Esophagus squamous epithelium (tissue), 5 donors: ENCODE measurements at regions not wholly inside any gene's neighbourhood (a gene's known extent, or its start where the extent isn't known, plus 50 kb on each side); places are given as distances from the start of the nearest gene placed in this dataset.

Experiments used
- DNase-seq: peaks from one replicate; lab custom pipeline; 2025; lab: John Stamatoyannopoulos, UW
- H3K27ac ChIP-seq, 4 donors: fragments of 200-600 bp; sonication (generic); one replicate each; pipeline ENCODE4 v1.5.1; 2016 to 2019; ENCODE audit warnings: mild to moderate bottlenecking in 1 of 4
- H3K27me3 ChIP-seq, 4 donors: fragments of 200-600 bp; sonication (generic); 1 replicate in 3 of 4; 2 replicates in 1 of 4; pipeline versions ENCODE4 v1.5.1 to v1.6.0; 2017 to 2021; ENCODE audit warnings: antibody characterized with exemption in 1 of 4
- H3K36me3 ChIP-seq, 3 donors: fragments of 200-600 bp; sonication (generic); one replicate each; pipeline ENCODE4 v1.5.1; 2016 to 2019
- H3K4me1 ChIP-seq, 3 donors: fragments of 200-600 bp; sonication (generic); one replicate each; pipeline ENCODE4 v1.5.1; 2017 to 2019
- H3K4me3 ChIP-seq, 4 donors: fragments of 200-600 bp; sonication (generic); 1 replicate in 3 of 4; 2 replicates in 1 of 4; pipeline ENCODE4 v1.5.1; 2016 to 2019; ENCODE audit warnings: mild to moderate bottlenecking in 2 of 4, moderate library complexity in 1 of 4
- H3K9me3 ChIP-seq, 3 donors: fragments of 200-600 bp; sonication (generic); one replicate each; pipeline ENCODE4 v1.5.1; 2016 to 2019
- CTCF ChIP-seq, 6 experiments: fragments of 450-650 bp in 4 of 6; fragments of 200-600 bp in 2 of 6; sonication (generic) in 2 of 6; IDR thresholded peaks; one replicate each; pipeline ENCODE4 v1.5.1; 2016 to 2019; ENCODE audit warnings: antibody characterized with exemption in 6 of 6, mild to moderate bottlenecking in 4 of 6, moderate library complexity in 4 of 6
- POLR2A ChIP-seq, 4 donors: fragments of 450-650 bp; IDR thresholded peaks; one replicate each; pipeline ENCODE4 v1.6.1; 2017; ENCODE audit warnings: antibody characterized with exemption in 4 of 4, mild to moderate bottlenecking in 4 of 4, moderate library complexity in 3 of 4
- WGBS, 2 donors: methylation state at CpG; one replicate each; pipeline ENCODE4 v1.1.5; 2018; 5-methylcytosine and 5-hydroxymethylcytosine counted together
- intact Hi-C: fragments of 100-400 bp; cut with DNase I; formaldehyde crosslinking; loops from one replicate; pipeline ENCODE4 v1.15.0; 2022
- donor health status: DM: yes; HTN: yes; CAD: no.

DNA sequence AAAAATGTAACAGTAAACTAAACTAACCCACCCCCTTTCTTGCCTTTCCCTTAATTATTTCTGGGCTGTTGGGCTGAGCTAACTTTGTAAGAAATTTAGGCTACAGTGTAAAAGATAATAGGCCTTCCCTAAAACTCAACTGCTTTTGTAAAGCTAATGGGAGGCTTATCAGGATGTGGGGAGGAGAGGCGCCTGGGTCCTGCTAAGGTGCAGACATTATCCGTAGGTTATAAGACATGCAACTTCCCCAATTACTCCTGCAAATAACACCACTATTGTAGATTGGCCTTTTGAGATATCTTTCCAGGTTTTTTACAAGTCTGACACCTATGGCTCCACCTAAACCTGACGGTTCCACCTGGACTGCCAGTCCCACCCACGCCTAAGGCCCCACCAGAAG is 88.3 kb downstream of the NPAP1 start:
- intact Hi-C loops: no loop called here
- TF ChIP-seq CTCF (IDR thresholded peaks at IDR 0.05): no peak
- no peak for TF ChIP-seq POLR2A (IDR thresholded peaks at IDR 0.05)
- H3K4me3 ChIP-seq: no peak overlapping the region
- H3K9me3 ChIP-seq: no peaks in the 10 kb centered on the region
- DNase-seq: no peak
- H3K36me3 ChIP-seq: no peaks in the 10 kb centered on the region
- 61 to 67% methylated on average over 4 of the region's 4 CpGs for WGBS, 2 donors
- H3K27me3 ChIP-seq: peaks cover 0 to 4% (median 0%) of the 10 kb centered on the region in 4 donors
- no peak overlapping the region for H3K27ac ChIP-seq
- H3K4me1 ChIP-seq: no peaks in the 10 kb centered on the region

DNA sequence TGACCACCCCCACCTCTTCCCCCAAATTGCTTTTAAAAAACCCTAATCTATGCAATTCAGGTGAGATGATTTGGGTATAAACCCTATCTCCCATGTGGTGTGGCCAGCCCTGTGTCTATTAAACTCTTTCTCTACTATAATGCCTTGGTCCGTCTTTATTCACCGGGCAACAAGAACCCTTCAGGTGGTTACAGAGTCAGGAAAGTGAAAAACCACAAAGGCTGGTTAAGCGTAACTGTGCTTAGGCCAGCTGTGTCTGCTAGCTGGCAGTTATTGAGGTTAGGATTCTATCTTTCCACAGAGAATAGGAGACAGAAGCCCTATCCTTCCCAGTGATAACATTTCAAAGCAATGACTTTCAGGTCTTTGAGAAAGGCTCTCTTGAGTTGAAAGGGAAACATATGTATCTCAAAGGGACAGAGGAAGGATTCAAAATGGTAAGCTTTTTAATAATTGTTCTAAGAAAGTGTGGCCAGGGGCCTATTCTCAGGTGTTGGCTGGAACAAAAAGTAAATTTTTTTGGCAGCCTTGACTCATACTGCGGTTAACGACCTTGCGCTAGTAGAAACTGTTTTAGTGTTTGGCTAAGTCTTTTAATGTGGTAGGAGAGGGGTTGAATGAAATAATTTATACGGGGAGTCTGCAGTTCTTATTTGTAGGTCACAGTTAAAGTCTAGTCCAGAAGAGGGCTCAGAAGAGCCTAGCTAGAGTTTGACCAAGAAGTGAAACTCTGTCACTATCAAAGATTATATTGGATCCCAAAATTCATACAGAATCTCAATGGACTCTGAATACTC is 89.0 kb downstream of the NPAP1 start:
- no peak for TF ChIP-seq POLR2A (IDR thresholded peaks at IDR 0.05)
- no peak for TF ChIP-seq CTCF (IDR thresholded peaks at IDR 0.05)
- Histone ChIP-seq H3K36me3 (no peaks in the 10 kb centered on the region), H3K27me3 (peaks cover 0 to 4% (median 0%) of the 10 kb centered on the region in 4 donors), H3K4me3 (no peak overlapping the region), H3K27ac (no peak overlapping the region), H3K9me3 (no peaks in the 10 kb centered on the region), H3K4me1 (no peaks in the 10 kb centered on the region)
- intact Hi-C loops: no loop called here
- WGBS, 2 donors: 86 to 87% methylated on average over 7 of the region's 7 CpGs
- no peak for DNase-seq

GRCh38 chr15:24766511-24767133 is 91.0 kb downstream of the NPAP1 start:
- Histone ChIP-seq H3K4me3 (no peak overlapping the region), H3K27ac (no peak overlapping the region), H3K27me3 (peaks cover 0 to 5% (median 2%) of the 10 kb centered on the region in 4 donors), H3K9me3 (no peaks in the 10 kb centered on the region), H3K36me3 (no peaks in the 10 kb centered on the region), H3K4me1 (no peaks in the 10 kb centered on the region)
- intact Hi-C loops: no loop called here
- no peak for TF ChIP-seq CTCF (IDR thresholded peaks at IDR 0.05)
- TF ChIP-seq POLR2A (IDR thresholded peaks at IDR 0.05): no peak
- WGBS, 2 donors: 38 to 52% methylated on average over 1 of the region's 1 CpG
- no peak for DNase-seq

DNA sequence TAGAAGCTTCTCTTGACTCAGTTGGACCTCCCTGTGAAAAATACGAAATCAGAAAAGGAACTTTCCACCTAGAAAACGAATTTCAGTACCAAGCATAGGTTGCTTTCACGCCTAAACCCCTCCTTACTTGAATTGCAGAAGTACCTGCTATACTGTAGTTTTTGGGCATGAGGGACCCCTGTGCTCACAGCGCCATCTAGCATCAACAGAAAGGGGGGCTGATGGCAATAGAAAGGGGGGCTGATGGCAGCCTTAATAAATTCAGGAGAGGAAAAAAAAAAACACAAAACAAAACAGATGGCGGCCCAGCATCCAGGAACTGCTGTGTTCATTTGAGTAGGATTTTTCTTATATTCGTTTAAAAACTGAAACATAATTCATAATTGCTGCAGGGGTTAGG is 96.7 kb downstream of the NPAP1 start:
- Histone ChIP-seq H3K36me3 (no peaks in the 10 kb centered on the region), H3K4me1 (no peaks in the 10 kb centered on the region), H3K27me3 (peaks cover 0 to 7% (median 1%) of the 10 kb centered on the region in 4 donors), H3K9me3 (peaks cover 0 to 32% (median 5%) of the 10 kb centered on the region in 3 donors), H3K27ac (no peak overlapping the region), H3K4me3 (peak overlapping the region in 2 of 4 donors; percentile 42 to 59)
- TF ChIP-seq CTCF (IDR thresholded peaks at IDR 0.05) (no peak), POLR2A (IDR thresholded peaks at IDR 0.05) (no peak)
- WGBS, 2 donors: 21 to 30% methylated on average over 6 of the region's 6 CpGs
- no peak for DNase-seq
- intact Hi-C loops: no loop called here
